Hematopoietic multipotent progenitor cell (in vitro differentiated cells): ENCODE measurements at regions not wholly inside any gene's neighbourhood (a gene's known extent, or its start where the extent isn't known, plus 50 kb on each side); places are given as distances from the start of the nearest gene placed in this dataset.
"Not testable (repeated sequence)": the region's sequence is repeated elsewhere in the genome, so short reads cannot be mapped to it uniquely, and the experiment has no call there.

Experiments used
- DNase-seq, 3 donors: peaks; one replicate each; pipeline ENCODE4 v3.0.0-alpha.2; 2011 to 2015; ENCODE audit warnings: low read depth in 2 of 3, low spot score in 2 of 3

DNA sequence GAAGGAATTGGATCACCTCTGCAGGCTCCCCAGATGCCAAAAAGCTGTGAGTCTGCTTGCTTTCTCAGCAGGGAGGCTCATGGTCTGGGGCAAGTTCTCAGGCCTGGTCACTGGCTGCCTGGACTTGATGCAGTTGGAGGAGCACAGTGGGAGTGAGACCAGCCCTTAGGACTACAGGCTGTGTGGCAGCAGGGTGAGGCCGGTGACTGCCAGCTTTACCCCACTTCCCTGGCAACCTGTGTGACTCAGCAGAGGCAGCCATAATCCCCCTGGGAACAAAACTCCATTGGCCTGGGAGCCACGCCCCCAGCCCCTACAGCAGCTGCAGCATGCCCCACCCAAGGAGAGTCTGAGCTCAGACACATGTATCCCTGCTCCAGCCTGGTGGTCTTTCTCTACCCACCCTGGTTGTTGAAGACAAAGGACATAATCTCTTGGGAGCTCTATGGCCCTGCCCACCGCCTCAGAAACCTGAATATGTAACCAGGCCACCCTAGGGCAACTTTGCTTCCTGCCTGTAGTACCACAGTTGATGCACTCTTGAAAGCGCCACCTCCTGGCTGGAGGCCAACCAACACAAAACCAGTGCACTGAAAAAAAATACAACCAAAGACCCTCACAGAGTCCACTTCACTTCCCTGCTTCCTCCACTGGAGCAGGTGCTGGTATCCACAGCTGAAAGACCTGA, 106.8 kb upstream of the SPATS2L start:
- no peak for DNase-seq

DNA sequence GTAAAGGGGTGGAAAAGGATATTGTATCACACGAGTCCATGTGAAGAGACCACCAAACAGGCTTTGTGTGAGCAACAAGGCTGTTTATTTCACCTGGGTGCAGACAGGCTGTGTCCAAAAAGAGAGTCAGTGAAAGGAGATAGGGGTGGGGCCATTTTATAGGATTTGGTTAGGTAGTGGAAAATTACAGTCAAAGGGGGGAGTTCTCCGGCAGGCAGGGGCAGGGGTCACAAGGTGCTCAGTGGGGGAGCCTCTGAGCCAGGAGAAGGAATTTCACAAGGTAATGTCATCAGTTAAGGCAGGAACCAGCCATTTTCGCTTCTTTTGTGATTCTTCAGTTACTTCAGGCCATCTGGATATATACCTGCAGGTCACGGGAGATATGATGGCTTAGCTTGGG, 104.7 kb upstream of the SPATS2L start:
- not testable (repeated sequence) for DNase-seq

DNA sequence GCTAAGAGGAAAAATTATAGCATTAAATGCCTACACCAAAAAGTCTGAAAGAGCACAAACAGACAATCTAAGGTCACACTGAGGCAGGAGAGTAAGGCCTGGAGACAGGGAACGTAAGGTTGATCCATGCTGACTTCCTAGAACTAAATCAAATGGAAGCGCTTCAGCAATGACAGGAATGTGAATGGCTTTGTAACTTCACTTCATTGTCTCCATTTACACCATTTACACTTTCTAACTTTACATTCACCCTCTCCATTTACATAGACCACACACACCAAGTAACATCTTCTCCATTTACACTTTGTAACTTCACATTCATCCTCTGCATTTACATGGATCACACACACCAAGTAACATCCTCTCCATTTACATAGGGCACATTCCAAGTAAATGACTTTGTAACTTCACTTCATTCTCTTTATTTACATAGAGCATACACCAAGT, 103.1 kb upstream of the SPATS2L start:
- no peak for DNase-seq

DNA sequence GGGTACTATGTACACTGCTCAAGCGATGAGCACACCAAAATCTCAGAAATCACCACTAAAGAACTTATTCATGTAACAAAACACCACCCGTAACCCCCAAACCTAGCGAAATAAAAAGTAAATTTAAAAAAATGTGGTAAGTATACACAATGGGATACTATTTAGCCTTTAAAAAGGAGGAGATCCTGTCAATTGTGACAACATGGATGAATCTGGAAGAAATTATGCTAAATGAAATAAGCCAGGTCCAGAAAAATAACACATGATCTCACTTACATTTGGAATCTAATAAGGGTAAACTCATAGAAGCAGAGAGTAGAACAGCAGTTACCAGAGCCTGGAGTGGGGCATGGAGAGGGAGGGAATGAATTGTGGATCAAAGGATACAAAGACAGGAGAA, 98.5 kb upstream of the SPATS2L start:
- DNase-seq = no peak

DNA sequence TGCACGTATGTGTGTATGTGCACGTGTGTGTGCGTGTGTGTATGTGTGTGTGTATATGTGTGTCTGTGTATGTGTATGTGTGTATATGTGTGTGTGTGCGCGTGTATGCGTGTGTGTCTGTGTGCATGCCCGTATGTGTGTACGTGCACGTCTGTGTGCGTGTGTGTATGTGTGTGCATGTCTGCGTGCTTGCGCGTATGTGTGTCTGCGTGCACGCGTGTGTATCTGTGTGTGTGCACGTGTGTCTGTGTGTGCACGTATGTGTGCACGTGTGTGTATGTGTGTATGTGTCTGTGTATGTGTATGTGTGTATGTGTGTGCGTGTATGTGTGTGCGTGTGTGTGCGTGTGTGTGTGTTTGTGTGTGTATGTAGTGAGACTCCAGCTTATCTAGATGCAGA, 97.5 kb upstream of the SPATS2L start:
- DNase-seq = no peak

DNA sequence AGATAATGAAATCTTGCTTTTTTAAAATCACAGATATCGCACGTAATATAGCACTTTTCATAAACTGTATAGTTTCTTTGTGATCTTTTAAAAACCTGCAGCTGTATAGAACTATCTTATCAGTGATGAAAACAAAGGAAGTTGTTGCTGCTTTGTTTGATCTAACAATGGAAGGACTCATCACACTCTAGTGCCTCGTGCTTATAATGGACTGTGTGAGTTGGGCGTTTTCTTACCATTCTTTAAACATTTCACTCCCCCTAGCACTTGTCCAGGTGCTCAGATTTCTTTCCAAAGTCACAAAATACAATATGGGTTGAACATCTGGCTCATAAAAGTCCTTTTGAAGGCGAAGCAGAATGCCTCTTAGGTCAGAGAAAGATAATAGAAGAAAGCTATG, 94.8 kb upstream of the SPATS2L start:
- DNase-seq = no peak

DNA sequence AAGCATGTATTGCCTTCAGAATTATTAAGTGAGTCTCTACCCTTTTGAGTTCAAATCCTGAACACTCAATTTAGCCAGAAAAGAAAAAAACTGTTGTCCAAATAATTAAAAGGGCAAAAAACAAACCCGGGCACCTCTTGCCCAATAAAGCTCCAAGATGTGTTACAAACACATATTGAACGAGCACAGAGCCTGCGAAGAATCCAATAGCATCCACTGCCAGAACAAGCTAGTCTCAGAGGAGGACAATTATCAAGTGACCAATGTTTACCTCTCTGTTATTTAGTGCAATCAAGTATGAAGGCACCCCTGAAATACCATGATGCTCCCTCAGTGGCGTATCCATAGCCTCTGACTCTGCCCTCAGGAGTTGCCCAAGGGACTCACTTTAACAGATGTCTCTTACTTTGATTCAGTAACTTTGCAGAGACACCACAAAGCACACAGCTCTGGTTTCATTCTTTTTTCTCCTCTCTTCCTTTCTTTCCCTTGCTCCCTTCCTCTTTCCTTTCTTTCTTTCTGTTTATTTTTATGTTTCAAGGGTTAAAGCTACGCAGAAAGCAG, 93.5 kb upstream of the SPATS2L start:
- DNase-seq = no peak

DNA sequence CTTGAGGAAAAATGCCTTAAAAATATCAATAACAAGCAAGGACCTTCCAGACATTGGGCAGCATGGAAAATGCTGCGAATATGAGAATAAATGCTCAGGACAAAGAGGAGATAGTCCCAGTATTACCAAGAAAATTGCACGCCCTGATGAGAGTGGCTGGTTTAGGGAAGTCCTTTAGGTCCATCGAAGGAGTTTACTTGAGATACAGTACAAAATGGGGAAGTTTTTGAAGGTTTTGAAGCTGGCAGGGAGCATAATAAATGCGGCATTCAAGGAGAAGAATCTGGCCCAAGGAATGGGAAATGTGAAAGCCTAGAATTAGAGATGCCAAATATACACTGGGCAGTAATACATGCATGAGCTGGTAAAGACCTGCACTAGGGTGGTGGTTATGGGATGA, 90.2 kb upstream of the SPATS2L start:
- DNase-seq = no peak

DNA sequence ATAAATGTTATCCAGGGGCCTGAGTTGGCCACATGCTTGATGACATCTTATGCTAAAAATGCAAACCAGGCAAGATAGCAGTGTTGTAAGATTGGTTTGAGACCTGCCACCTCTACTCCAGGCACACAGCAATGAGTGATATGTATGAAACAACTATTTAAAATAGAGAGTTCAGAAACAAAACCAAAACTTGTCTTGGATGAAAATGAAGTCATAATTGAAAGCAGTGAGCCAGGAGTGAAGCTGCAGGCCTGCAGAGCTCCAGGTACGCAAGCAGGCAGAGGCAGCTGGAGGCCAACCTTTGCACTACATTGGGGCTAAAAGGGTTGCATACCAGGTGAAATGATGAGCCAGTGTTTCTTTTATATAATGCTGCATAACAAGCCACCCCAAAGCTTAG, 89.2 kb upstream of the SPATS2L start:
- no peak for DNase-seq

DNA sequence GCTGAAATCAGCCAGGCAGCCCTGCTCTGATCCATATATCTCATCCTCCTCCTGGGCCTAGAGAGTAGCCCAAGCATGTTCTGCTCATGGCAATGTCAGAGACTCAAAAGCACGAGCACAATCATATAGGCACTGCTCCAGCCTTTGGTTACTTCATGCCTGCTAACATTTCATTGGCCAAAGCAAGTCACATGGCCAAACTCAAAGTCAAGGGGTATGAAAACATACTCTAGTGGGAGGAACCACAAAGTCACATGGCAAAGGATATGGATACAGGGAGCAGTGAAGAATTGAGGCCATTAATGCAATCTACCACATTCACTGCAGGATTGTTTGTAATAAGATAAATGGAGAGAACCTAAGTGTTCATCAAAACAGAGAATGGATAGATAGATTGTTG, 87.8 kb upstream of the SPATS2L start:
- no peak for DNase-seq

DNA sequence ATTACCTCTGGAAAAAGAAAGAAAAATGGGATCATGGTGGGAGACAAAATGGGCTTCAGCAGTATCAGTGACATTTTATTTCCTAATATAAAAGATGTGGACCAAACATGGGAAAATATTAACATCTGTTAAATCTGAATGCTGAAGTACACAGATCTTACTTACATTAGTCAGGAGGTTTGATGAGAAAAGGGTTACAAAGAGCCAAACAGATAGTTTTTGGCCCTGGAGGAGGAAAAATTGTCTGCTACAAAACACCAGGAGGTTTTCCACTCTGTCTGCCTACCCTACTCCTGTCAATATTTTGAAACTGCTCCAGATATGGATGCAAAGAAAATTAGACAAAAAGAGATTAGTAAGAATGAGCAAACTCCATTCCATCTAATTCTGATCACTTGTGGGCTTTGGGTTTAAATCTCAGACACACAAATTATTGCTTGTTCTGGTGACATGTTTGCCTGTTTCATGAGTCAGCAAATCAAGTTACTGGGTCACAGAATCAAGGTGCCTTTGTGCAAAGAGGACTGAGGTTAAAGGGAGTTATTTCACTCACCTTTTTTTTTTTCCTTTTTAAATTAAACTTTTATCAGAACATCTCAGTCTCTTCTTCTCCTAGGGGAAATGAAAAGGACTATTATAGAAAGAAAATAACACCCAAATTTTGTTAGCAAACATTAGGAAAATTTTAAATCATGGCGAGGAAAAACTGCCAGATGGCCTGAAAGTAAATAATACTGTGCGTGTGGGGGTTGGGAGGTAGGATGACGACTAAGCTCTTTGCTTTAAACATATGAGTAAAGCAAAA, 87.0 kb upstream of the SPATS2L start:
- no peak for DNase-seq

DNA sequence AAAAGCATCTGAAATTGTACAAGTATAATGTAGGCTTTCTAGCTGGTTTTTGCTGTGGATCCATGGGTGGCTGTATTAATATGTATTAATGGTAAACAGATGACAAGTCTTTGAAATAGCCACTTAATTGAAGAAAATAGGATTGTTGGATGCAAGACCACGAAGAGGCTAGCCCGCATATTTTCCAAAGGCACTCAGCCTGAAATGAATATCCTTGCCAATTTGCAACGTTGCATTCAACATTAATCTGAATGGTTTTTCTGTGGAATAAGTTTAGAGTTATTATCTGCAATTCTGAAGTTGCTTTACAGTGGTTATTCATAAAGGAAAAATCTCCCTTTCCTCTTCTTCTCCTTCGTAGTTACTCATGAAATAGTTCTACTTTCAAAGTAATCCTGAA, 86.2 kb upstream of the SPATS2L start:
- no peak for DNase-seq

DNA sequence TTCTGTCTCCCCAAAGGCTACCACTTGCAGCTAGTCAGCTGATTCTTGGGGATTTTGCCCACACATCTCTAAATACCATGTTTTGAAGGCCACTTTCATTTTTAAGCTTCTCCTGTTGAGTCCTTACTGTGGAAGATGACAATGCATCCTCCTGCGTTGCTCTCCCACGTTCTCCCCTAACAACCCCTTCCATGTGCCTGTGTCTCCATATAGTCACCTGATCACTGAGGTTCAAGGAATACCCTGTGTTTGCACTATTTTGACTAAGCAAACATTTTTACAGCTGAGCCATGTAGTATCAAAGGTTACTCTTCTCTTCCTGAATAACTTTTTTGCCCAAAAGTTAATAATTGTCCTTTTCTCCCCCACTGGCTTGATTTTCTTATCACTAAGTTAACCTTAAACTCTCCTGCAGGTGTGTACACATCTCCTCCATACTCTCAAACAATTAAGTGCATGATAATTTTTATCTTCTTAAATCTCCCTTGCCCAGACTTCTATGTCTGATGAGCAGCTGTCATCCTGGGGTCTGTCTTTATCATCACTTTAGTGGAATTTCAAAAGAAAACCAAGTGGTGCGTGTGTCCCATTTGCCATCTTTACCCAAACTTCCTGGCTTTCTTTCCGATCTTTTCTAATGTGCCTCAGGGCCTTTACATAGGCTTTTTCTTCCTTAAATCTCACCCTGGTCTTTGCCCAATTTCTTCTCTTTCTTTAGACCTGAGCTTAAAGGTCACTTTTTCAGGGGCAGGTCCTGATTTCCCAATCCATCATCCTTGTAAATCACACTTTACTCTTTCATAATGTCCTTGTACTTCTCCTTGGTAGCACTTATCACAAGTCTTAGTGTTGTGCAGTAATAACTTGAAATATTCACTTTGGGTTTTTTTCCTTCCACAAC, 85.2 kb upstream of the SPATS2L start:
- DNase-seq = no peak

DNA sequence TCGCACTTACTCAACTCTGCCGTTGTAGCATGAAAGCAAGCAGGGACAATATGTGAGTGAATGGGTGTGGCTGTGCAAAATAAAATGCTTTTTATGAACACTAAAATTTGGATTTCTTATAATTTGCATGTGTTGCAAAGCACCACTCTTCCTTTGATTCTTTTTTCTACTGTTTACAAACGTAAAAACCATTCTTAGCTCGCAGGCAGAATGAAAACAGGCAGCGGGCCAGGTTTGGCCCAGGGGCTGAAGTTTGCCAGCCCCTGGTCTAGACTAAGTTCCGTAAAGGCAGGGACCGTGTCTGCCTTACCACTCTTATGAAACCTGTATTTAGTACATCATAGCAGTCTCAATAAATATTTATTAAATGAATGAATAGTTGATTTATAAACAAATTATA, 83.7 kb upstream of the SPATS2L start:
- DNase-seq = no peak

DNA sequence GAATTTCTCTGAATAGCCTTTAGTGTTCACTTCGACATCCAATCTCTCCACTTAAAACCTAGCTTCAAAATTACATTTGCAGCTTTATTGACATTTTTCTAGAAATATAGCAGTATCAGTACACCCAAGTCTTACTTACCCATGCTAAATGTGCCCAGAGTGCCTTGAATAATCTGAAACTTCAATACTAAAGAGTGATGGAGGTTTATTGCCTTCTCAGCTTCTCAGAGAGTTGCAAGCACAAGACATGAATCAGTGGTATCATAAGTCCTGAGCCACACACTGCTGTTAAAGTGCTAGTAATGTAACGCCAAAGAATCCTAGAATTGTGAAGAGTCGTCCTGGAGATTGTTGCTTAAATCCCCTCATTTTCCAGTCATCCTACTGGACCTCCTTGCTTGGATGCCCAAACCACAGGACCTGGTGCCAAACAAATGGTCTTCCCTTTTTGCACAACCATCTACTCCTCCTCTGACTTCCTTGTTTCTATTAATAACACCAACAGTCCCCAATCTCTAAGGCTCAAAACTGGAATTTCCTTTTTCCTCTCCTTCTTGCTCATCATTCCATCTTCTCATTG, 83.2 kb upstream of the SPATS2L start:
- no peak for DNase-seq

DNA sequence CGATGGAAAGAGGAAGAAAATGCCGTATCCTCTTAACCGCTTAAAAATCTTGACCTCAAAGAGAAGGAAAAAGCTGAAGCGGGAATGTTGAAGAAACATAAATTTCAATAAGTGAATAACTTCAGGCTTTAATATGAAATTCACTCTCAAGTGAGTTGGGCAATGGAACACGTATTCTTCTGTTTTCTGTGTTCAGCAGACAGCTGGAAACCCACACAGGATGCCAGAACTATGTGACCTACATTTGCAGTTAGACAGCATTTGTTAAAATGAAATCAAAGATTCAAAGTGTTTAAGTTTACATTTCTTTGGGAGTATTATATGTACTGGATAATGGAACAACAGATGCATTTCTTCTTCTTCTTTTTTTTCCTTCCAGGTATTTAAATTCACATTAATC, 80.5 kb upstream of the SPATS2L start:
- DNase-seq = no peak

DNA sequence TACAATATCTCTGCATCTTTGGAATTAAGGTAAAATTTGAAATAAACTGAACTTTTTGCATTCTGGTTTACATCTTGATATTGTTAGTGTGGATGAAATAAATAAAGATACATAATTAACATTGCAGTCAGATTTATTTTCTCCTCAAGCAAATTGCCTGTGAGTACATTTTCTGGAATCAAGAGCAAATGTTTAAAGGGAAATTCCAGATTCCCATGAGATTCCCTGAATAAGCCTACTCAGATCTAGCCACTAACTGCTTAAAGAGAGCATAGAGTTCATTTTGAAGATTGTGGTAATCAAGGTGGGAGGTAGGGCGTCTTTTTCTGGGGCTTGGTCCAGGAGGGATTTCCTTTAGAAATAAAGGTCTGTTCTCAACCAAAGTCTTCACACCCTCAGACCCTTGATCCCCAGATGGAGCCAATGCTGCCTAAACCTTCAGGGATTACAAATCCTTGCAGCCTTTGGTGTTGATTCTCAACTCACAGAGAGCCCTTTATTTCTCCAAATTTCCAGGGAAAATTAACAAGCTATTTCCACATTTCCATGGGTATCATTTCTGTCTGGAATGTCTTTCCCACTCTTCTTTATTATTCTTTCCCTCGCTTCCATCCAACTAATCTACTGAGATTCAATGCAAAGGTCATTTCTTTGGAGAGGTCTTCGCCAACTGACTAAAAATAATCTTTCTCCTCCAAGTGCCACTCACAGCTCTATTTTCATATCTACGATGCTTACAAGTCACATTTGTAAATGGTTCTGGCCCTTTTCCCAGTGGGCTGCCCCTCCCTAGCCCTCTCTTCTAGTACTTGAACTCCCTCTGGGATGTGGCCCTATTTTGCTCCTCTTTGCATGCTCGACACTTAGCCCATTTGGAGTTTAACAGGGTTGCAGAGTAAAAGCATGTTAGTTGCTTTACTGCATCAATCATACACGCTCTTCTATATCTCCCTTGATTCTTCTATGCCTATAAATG, 79.8 kb upstream of the SPATS2L start:
- DNase-seq = no peak

DNA sequence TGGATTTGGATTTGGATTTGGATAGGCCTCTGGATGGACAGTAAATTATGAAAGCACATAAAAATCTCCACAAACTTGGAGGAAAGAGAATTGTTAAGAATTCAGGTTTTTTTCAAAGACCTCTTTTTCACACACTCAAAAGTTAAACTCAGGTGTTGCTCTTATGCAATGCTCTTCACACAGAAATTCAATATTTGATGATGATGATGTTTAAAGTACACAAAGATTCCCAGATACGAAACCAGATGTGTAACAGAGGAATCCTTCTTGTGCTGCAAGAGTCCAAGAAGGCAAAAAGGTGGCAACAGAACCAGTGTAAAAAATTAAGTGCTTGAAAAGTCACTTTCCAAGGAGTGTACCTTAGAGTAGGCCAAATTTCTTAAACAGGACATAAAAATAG, 75.8 kb upstream of the SPATS2L start:
- DNase-seq = no peak

DNA sequence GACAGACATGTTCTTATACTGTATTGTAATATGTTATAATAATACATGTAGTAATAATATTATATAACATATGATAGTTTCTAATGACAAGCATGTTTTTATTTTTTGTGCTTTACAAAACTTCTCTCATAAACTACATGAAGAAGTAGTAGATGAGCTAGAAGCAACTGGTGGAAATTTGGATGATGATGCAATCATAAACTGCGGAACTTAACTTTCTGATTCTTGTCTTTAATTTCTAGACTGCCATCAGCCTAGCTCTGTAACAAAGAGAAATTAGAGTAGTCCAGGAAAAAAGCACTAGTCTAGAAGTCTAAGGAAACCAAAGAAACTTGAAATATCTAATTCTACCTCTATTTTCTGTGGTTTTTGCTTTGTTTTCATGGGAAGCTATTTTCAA, 71.0 kb upstream of the SPATS2L start:
- no peak for DNase-seq

DNA sequence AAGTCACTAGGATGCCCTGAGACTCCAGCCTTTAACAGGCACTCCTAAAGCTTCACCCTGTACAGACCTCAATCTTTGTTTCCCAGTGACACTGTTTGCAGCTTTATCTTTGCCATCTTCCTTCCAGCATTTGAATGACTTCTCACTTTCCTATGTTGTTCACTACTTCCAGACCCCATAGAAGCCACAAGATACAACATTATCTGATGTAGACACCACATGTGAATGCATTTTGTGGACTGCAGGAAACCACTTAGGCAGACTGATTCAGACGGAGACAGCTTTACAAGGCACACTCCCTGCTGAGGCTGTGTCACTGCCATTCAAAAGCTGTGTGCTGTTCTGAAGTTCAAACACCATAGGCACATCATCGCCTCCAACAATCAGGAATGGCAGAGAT, 67.3 kb upstream of the SPATS2L start:
- peak in 2 of 3 donors; percentile 11 to 58 for DNase-seq
